ENCODE measurements at regions not wholly inside any gene's neighbourhood (a gene's known extent, or its start where the extent isn't known, plus 50 kb on each side); places are given as distances from the start of the nearest gene placed in this dataset.
A peak's percentile ranks its signal among the peaks of the same experiment; 100 is the strongest.
"Not testable (repeated sequence)": the region's sequence is repeated elsewhere in the genome, so short reads cannot be mapped to it uniquely, and the experiment has no call there.

GRCh38 chr21:33121715-33122475 lies 52.0 kb downstream of the OLIG1 start:
- peak; percentile 30 for DNase-seq

- DNase-seq: no peak
Measured at GRCh38 chr21:33122507-33122906, 52.6 kb downstream of the OLIG1 start.

- no peak for DNase-seq
Measured at GRCh38 chr21:33123374-33124123, 53.6 kb downstream of the OLIG1 start.

DNA sequence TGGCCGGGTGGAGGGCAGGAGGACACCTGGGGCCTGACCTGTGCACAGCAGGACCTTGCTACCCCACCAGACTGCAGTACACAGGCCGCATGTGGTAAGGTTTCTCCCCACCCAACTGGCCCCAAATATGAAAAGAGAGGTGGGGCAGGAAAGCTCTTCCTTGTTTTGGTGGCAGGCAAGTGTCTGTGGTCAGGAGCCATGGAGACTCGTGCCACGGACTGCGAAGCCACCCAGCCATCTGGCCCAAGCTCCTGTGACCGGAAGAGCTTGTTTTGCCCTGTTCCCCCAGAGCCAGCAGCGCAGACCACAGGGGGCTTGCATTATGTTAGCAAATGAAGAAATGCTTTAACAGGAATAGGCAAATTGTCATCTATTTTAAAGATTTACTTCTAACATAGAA lies 54.9 kb downstream of the OLIG1 start:
- no peak for DNase-seq

GRCh38 chr21:33125680-33126375 lies 55.9 kb downstream of the OLIG1 start:
- no peak for DNase-seq

GRCh38 chr21:33126569-33126968 lies 56.6 kb downstream of the OLIG1 start:
- no peak for DNase-seq

DNA sequence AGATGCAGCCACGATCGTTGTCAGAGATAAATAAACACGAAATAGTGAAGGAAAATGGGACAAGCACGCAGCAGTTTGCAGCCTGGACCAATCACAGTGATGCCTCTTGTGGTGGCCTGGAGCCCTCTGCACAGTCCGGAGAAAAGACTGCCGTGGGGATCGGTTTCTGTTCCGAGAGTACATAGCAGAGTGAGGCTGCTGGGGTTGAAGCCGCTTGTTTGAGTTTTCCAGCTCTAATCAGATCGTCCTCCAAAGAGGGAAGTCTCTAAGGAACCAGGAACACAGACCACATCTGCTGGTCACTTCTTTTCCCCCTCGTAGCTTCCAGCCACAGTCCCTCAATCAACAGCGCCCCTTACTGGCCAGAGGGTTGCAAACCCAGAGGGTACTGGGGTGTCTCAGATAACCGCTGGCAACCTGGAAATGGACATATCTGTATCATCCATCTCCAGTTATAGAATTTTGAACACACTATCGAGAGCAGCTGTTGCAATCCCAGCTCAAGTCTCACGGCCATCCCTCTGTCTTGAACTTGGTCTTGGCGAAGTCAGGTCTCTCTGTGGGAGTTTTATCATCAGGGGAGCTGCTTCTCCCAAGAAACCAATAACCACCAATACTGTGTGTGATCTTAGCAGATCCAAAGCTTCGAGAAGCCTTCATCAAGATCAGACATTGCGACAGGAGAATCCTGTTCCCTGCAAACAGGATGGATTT lies 57.4 kb downstream of the OLIG1 start:
- peak; percentile 90 for DNase-seq

DNA sequence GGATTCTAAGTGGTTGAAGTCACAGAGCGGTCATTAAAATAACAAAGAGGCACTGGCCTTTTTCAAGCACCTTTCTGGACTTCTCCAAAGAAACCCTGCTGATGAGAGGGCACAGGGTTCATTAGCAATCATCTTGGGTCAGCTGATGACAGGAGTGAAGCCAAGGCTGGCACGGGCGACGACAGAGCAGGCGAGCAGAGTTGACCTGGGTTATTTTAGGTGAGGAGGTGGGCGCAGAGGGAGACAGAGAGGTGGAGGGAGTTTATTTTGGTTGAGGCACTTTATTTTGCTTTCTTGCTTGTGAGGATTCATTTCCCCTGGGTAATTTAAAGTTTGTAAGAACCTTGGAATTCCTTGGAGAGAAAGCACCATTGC lies 57.9 kb downstream of the OLIG1 start:
- DNase-seq: no peak

GRCh38 chr21:33128538-33128937 lies 58.6 kb downstream of the OLIG1 start:
- DNase-seq: no peak

DNA sequence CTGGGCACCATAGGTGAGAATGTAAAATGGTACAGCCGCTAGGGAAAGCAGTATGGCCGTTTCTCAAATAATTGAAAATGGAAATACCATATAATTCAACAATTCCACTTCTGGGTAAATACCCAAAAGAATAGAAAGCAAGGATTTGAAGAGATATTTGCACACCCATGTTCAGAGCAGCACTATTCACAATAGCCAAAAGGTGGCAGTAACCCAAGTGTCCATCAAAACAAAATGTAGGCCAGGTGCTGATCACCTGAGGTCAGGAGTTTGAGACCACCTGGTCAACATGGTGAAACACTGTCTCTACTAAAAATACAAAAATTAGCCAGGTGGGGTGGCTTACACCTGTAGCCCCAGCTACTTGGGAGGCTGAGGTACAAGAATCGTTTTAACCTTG lies 62.1 kb downstream of the OLIG1 start:
- no peak for DNase-seq

GRCh38 chr21:33133892-33134291 lies 64.0 kb downstream of the OLIG1 start:
- DNase-seq: no peak

- no peak for DNase-seq
Measured at GRCh38 chr21:33135925-33136324, 66.0 kb downstream of the OLIG1 start.

- DNase-seq: peak; percentile 76
Measured at GRCh38 chr21:33136847-33137502, 67.0 kb downstream of the OLIG1 start.

- no peak for DNase-seq
Measured at GRCh38 chr21:33139084-33139483, 69.1 kb downstream of the OLIG1 start.

DNA sequence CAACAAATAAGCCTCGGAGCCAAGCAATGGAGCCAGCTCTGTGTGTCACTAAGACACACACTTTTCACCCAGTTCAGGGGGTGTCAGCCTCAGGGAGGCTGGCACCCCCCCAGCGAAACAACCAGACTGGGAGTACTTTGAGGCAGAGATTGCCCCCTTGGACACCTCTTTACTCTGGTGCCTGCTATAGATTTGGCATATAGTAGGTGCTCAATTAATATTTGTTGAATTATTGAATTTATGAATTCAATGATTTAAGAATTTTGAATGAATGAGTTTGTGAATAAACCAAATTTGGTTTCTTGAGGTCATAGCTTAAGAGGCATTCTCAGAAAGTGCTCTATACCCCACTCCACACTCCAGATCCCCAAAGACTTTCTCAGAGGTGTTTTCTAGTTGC lies 70.3 kb downstream of the OLIG1 start:
- DNase-seq: no peak

DNA sequence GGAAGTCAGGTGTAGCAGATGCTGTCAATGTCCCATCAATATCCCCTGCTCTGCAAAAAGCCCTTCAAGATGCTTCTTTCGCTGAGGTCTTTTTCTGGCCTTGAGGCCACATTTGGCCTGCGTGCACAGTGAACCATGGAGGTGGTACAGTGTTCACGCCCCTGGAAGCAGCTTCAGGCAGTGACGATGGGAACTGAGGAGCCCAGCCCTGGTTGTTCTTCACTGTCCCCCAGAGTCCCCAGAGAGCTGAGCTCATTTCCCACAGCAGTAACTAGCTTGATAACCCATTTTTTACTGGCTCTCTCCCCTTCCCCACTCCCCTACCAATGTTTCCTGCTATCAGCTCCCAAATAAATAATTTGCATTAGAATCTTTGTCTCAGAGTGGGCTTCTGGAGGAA lies 76.5 kb downstream of the OLIG1 start:
- DNase-seq: no peak

DNA sequence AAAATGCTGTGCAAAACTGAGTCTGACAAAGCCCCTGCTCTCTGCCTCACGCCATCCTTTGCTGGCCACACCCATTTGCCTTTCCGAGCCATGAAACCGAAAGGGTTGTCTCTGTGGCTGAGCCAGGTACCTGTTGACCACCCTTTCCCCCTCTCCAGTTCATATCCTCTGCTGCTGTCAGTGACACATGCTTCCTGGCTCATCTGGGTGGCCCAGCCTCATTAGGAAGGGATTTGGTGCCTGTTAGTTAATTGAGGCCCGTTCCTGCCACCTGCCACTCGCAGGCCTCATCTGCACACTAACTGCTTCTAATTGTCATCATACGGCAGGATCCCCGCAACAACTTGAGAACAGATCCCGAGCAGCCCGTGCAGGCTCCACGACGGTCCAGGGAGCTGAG lies 79.2 kb downstream of the OLIG1 start:
- no peak for DNase-seq

GRCh38 chr21:33150968-33151367 lies 78.8 kb upstream of the IFNAR2 start:
- not testable (repeated sequence) for DNase-seq

GRCh38 chr21:33151941-33152731 lies 77.6 kb upstream of the IFNAR2 start:
- peak; percentile 9 for DNase-seq

GRCh38 chr21:33152732-33153130 lies 77.0 kb upstream of the IFNAR2 start:
- DNase-seq: no peak

DNA sequence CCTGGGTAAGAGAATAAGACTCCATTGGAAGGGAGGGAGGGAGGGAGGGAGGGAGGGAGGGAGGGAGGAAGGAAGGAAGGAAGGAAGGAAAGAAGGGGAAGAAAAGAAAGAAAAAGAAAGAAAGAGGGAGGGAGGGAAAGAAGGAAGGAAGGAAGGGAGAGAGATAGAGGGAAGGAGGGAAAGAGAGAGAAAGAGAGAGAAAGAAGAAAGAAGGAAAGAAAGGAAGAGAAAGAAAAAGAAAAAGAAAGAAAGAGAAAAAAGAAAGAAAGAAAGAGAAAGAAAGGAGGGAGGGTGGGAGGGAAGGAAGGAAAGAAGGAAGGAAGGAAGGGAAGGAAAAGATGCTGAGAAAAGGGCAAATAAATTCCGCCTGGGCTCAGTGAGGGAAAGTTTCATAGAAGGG lies 74.7 kb upstream of the IFNAR2 start:
- no peak for DNase-seq

DNA sequence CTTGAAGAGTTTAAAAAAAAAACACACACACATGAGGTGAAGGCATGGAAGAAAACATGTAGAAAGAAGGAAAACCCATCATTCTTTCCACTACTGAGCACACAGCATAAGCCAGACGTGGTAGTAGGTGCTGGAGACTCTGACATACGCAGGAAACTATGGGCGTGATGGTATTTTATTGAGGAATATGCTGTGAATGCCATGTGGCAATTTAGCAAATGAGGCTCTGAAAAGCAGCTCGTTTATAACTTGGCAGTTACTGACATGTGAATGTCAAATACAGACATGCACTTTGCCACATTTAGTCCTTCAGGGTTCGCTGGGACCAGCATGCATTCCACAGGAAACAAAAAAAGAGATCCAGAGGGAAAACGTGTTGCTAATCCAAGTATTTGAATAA lies 74.3 kb upstream of the IFNAR2 start:
- DNase-seq: no peak
